Left cardiac atrium (tissue), 4 donors: ENCODE measurements at regions not wholly inside any gene's neighbourhood (a gene's known extent, or its start where the extent isn't known, plus 50 kb on each side); places are given as distances from the start of the nearest gene placed in this dataset.

Experiments used
- ATAC-seq, 2 donors: fragments of 200-7000 bp; cut with Tn5 transposase; one replicate each; pipeline ENCODE4 v1.9.1; 2020; ENCODE audit warnings: mild to moderate bottlenecking in 2 of 2, moderate library complexity in 2 of 2
- DNase-seq: peaks from one replicate; pipeline ENCODE4 v3.0.0-alpha.2; 2020
- intact Hi-C, 2 donors: fragments of 100-400 bp; cut with DNase I; formaldehyde crosslinking; loops; one replicate each; pipeline versions ENCODE4 v1.14.1 to v1.15.1; 2022 to 2023
- donor health status: DM: no; HTN: yes; CAD: no.
- donor health status: DM: no; HTN: yes; CAD: no; lungs with severe emphysema.
- donor health status: DM: yes; HTN: yes; CAD: no.
- donor health status: Dilated cardiomyopathy.

- DNase-seq = no peak
- intact Hi-C loops = no loop called here
- ATAC-seq = no peak
Observed at GRCh38 chr3:170641510-170642236, 55.8 kb upstream of the SLC7A14 start.

- ATAC-seq (no peak), DNase-seq (no peak)
- intact Hi-C loops = no loop called here
Observed at GRCh38 chr3:170640737-170641171, 54.9 kb upstream of the SLC7A14 start.

GRCh38 chr3:170638988-170639387 is 53.1 kb upstream of the SLC7A14 start:
- intact Hi-C loops = no loop called here
- no peak for ATAC-seq
- no peak for DNase-seq

GRCh38 chr3:170637306-170637705 is 51.4 kb upstream of the SLC7A14 start:
- DNase-seq (no peak), ATAC-seq (no peak)
- intact Hi-C loops = no loop called here

- intact Hi-C loops = no loop called here
- DNase-seq (no peak), ATAC-seq (no peak)
Observed at GRCh38 chr3:170636400-170636973, 50.6 kb upstream of the SLC7A14 start.
